ENCODE measurements at regions not wholly inside any gene's neighbourhood (a gene's known extent, or its start where the extent isn't known, plus 50 kb on each side); places are given as distances from the start of the nearest gene placed in this dataset.
A peak's percentile ranks its signal among the peaks of the same experiment; 100 is the strongest.

- DNase-seq = no peak
- intact Hi-C loops (cut with DNase I) = no loop called here
- ATAC-seq = no peak
- H3K4me1 ChIP-seq = no peaks in the 10 kb centered on the region
- WGBS, 2 donors = 45 to 54% methylated on average over 4 of the region's 4 CpGs
- H3K27ac ChIP-seq = no peak overlapping the region
- TF ChIP-seq, protein P1, sequence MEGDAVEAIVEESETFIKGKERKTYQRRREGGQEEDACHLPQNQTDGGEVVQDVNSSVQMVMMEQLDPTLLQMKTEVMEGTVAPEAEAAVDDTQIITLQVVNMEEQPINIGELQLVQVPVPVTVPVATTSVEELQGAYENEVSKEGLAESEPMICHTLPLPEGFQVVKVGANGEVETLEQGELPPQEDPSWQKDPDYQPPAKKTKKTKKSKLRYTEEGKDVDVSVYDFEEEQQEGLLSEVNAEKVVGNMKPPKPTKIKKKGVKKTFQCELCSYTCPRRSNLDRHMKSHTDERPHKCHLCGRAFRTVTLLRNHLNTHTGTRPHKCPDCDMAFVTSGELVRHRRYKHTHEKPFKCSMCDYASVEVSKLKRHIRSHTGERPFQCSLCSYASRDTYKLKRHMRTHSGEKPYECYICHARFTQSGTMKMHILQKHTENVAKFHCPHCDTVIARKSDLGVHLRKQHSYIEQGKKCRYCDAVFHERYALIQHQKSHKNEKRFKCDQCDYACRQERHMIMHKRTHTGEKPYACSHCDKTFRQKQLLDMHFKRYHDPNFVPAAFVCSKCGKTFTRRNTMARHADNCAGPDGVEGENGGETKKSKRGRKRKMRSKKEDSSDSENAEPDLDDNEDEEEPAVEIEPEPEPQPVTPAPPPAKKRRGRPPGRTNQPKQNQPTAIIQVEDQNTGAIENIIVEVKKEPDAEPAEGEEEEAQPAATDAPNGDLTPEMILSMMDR (IDR thresholded peaks at IDR 0.05) = no peak
- H3K27me3 ChIP-seq = no peaks in the 10 kb centered on the region
- FAIRE-seq = no peak
- no peaks in the 10 kb centered on the region for H3K9me3 ChIP-seq
- no peak overlapping the region for H3K4me3 ChIP-seq
- no peaks in the 10 kb centered on the region for H3K36me3 ChIP-seq
Observed at GRCh38 chr11:42337786-42338455, 878.5 kb upstream of the LRRC4C start.

DNA sequence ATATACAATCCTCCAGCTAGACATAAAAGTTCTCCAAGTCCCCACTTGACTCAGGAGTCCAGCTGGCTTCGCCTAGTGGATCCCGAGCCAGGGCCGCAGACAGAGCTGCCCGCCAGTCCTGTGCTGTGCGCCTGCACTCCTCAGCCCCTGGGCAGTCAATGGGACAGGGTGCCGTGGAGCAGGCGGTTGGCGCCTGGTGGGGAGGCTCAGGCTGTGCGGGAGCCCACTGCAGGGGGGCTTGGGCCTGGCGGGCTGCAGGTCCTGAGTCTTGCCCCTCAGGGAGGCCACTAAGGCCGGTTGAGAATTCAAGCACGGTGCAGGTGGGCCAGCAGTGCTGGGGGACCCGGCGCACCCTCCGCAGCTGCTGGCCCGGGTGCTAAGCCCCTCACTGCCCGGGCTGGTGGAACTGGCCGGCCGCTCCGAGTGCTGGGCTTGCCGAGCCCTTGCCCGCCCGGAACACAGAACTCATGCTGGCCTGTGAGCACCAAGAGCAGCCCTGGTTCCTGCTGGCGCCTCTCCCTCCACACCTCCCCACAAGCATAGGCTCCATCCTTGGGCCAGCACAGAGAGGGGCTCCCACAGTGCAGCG, 884.8 kb upstream of the LRRC4C start:
- ATAC-seq (no peak), FAIRE-seq (no peak), DNase-seq (peak in 1 of 6 donors; percentile 53)
- H3K27me3 ChIP-seq = no peaks in the 10 kb centered on the region
- H3K4me3 ChIP-seq = no peak overlapping the region
- TF ChIP-seq, protein P1 (IDR thresholded peaks at IDR 0.05) = no peak
- intact Hi-C loops (cut with DNase I) = no loop called here
- no peaks in the 10 kb centered on the region for H3K36me3 ChIP-seq
- WGBS, 2 donors = 87 to 95% methylated on average over 25 of the region's 25 CpGs
- H3K27ac ChIP-seq = no peak overlapping the region
- no peaks in the 10 kb centered on the region for H3K4me1 ChIP-seq
- no peaks in the 10 kb centered on the region for H3K9me3 ChIP-seq

DNA sequence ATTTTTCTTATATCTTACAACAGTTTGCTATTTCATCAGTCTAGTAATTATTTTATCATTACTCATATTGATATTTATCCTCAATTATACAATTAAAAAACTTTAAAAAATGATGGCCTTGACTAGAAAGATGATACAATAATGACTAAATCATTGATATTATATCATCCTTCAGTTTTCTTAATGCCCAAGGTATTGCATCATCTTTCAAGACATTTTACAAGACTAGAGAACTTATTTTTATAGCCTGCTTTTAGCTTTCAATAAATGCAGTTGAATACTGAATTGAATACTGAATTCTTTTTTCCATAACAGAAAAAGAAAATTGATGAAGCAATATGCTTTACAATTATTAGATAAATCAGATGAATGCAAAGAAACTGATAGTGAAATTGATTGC, 886.5 kb upstream of the LRRC4C start:
- Histone ChIP-seq H3K9me3 (no peaks in the 10 kb centered on the region), H3K36me3 (no peaks in the 10 kb centered on the region), H3K4me3 (no peak overlapping the region), H3K27ac (no peak overlapping the region), H3K27me3 (no peaks in the 10 kb centered on the region), H3K4me1 (no peaks in the 10 kb centered on the region)
- ATAC-seq (no peak), FAIRE-seq (no peak), DNase-seq (no peak)
- intact Hi-C loops (cut with DNase I) = no loop called here
- TF ChIP-seq, protein P1 (IDR thresholded peaks at IDR 0.05) = no peak

- FAIRE-seq (no peak), DNase-seq (no peak), ATAC-seq (no peak)
- TF ChIP-seq, protein P1 (IDR thresholded peaks at IDR 0.05) = no peak
- Histone ChIP-seq H3K27me3 (no peaks in the 10 kb centered on the region), H3K4me1 (no peaks in the 10 kb centered on the region), H3K27ac (no peak overlapping the region), H3K4me3 (no peak overlapping the region), H3K36me3 (no peaks in the 10 kb centered on the region), H3K9me3 (no peaks in the 10 kb centered on the region)
- intact Hi-C loops (cut with DNase I) = no loop called here
- WGBS, 2 donors = 17 to 27% methylated on average over 2 of the region's 2 CpGs
Observed at GRCh38 chr11:42363701-42364100, 904.2 kb upstream of the LRRC4C start.

DNA sequence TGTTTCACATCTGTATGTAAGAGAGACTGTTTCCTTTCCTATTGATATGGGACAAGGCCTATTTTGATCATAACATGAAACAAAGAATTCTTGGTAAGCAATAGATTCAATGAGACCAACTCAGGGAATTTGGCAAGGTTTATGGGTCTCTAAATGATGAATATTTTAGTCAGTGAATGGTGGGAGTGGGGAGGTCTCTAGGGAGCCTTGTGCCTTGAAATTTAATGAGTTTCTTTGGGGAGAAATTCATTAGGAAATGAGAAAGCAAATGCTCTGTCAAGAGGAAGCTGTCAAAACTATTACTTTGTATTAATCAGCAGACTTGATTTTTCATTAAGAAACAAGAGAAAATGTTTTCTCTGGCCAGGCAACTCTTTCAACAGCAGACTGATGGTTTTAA, 921.7 kb upstream of the API5 start:
- TF ChIP-seq, protein P1 (IDR thresholded peaks at IDR 0.05) = no peak
- Histone ChIP-seq H3K4me1 (no peaks in the 10 kb centered on the region), H3K36me3 (no peaks in the 10 kb centered on the region), H3K27me3 (no peaks in the 10 kb centered on the region), H3K27ac (no peak overlapping the region), H3K9me3 (no peaks in the 10 kb centered on the region), H3K4me3 (no peak overlapping the region)
- intact Hi-C loops (cut with DNase I) = no loop called here
- no peak for ATAC-seq
- DNase-seq = no peak
- FAIRE-seq = no peak
